KOPT-K1 (cell line): ENCODE measurements at regions not wholly inside any gene's neighbourhood (a gene's known extent, or its start where the extent isn't known, plus 50 kb on each side); places are given as distances from the start of the nearest gene placed in this dataset.

ENCODE experiments used
- H3K27ac ChIP-seq: fragments of 200-600 bp; sonication (generic); 2 replicates; pipeline ENCODE4 v1.5.1; 2016; ENCODE audit warnings: antibody characterized with exemption, mild to moderate bottlenecking, low read depth, low read length; ENCODE audit not compliant: poor library complexity, severe bottlenecking
- H3K36me3 ChIP-seq: fragments of 200-600 bp; sonication (generic); 2 replicates; pipeline ENCODE4 v1.5.1; 2017; ENCODE audit warnings: antibody characterized with exemption, mild to moderate bottlenecking, low read length, moderate library complexity; ENCODE audit not compliant: insufficient read depth
- H3K9me3 ChIP-seq: fragments of 200-600 bp; sonication (generic); 2 replicates; pipeline ENCODE4 v1.5.1; 2017; ENCODE audit warnings: antibody characterized with exemption, low read length, mild to moderate bottlenecking; ENCODE audit not compliant: insufficient read depth, poor library complexity, severe bottlenecking

- Histone ChIP-seq H3K9me3 (no peaks in the 10 kb centered on the region), H3K36me3 (no peaks in the 10 kb centered on the region), H3K27ac (no peak overlapping the region)
Measured at GRCh38 chr4:114267976-114268375, 288.5 kb upstream of the ARSJ start.

GRCh38 chr4:114271031-114271430, 291.6 kb upstream of the ARSJ start:
- H3K36me3 ChIP-seq = no peaks in the 10 kb centered on the region
- H3K27ac ChIP-seq = no peak overlapping the region
- H3K9me3 ChIP-seq = no peaks in the 10 kb centered on the region

GRCh38 chr4:114272226-114272625, 292.8 kb upstream of the ARSJ start:
- Histone ChIP-seq H3K9me3 (no peaks in the 10 kb centered on the region), H3K27ac (no peak overlapping the region), H3K36me3 (no peaks in the 10 kb centered on the region)

GRCh38 chr4:114273238-114273637, 293.8 kb upstream of the ARSJ start:
- no peaks in the 10 kb centered on the region for H3K9me3 ChIP-seq
- H3K27ac ChIP-seq = no peak overlapping the region
- no peaks in the 10 kb centered on the region for H3K36me3 ChIP-seq

GRCh38 chr4:114277690-114278089, 298.2 kb upstream of the ARSJ start:
- Histone ChIP-seq H3K27ac (no peak overlapping the region), H3K36me3 (no peaks in the 10 kb centered on the region)

GRCh38 chr4:114279066-114279465, 299.6 kb upstream of the ARSJ start:
- H3K36me3 ChIP-seq = no peaks in the 10 kb centered on the region

More at GRCh38 chr4:114277690-114278089, 298.2 kb upstream of the ARSJ start:
- H3K9me3 ChIP-seq = no peaks in the 10 kb centered on the region

GRCh38 chr4:114279711-114280110, 300.3 kb upstream of the ARSJ start:
- Histone ChIP-seq H3K36me3 (no peaks in the 10 kb centered on the region), H3K27ac (no peak overlapping the region)

More at GRCh38 chr4:114279066-114279465, 299.6 kb upstream of the ARSJ start:
- no peaks in the 10 kb centered on the region for H3K9me3 ChIP-seq
- H3K27ac ChIP-seq = no peak overlapping the region

GRCh38 chr4:114280645-114281044, 301.2 kb upstream of the ARSJ start:
- no peaks in the 10 kb centered on the region for H3K9me3 ChIP-seq
- H3K36me3 ChIP-seq = no peaks in the 10 kb centered on the region
- no peak overlapping the region for H3K27ac ChIP-seq

More at GRCh38 chr4:114279711-114280110, 300.3 kb upstream of the ARSJ start:
- no peaks in the 10 kb centered on the region for H3K9me3 ChIP-seq

- no peaks in the 10 kb centered on the region for H3K9me3 ChIP-seq
- H3K36me3 ChIP-seq = no peaks in the 10 kb centered on the region
- H3K27ac ChIP-seq = no peak overlapping the region
Measured at GRCh38 chr4:114281164-114281960, 301.9 kb upstream of the ARSJ start.

- H3K27ac ChIP-seq = no peak overlapping the region
- H3K9me3 ChIP-seq = no peaks in the 10 kb centered on the region
- no peaks in the 10 kb centered on the region for H3K36me3 ChIP-seq
Measured at GRCh38 chr4:114282937-114283336, 303.5 kb upstream of the ARSJ start.

GRCh38 chr4:114284629-114285028, 305.2 kb upstream of the ARSJ start:
- Histone ChIP-seq H3K36me3 (no peaks in the 10 kb centered on the region), H3K9me3 (no peaks in the 10 kb centered on the region), H3K27ac (no peak overlapping the region)

- H3K9me3 ChIP-seq = no peaks in the 10 kb centered on the region
- no peaks in the 10 kb centered on the region for H3K36me3 ChIP-seq
- no peak overlapping the region for H3K27ac ChIP-seq
Measured at GRCh38 chr4:114286262-114286810, 306.9 kb upstream of the ARSJ start.

- no peaks in the 10 kb centered on the region for H3K36me3 ChIP-seq
- no peaks in the 10 kb centered on the region for H3K9me3 ChIP-seq
- H3K27ac ChIP-seq = no peak overlapping the region
Measured at GRCh38 chr4:114287079-114287696, 307.7 kb upstream of the ARSJ start.

GRCh38 chr4:114296126-114296525, 302.5 kb upstream of the UGT8 start:
- Histone ChIP-seq H3K27ac (no peak overlapping the region), H3K9me3 (no peaks in the 10 kb centered on the region), H3K36me3 (no peaks in the 10 kb centered on the region)

GRCh38 chr4:114302472-114302871, 296.1 kb upstream of the UGT8 start:
- Histone ChIP-seq H3K36me3 (no peaks in the 10 kb centered on the region), H3K27ac (no peak overlapping the region), H3K9me3 (no peaks in the 10 kb centered on the region)
